Gastrocnemius medialis (tissue), 4 donors: ENCODE measurements at regions not wholly inside any gene's neighbourhood (a gene's known extent, or its start where the extent isn't known, plus 50 kb on each side); places are given as distances from the start of the nearest gene placed in this dataset.

Experiments used
- CTCF ChIP-seq, 5 experiments: fragments of 450-650 bp in 3 of 5; fragments of 200-600 bp in 2 of 5; sonication (generic) in 2 of 5; IDR thresholded peaks in 4 of 5; conservative IDR thresholded peaks in 1 of 5; 1 replicate in 4 of 5; 2 replicates in 1 of 5; pipeline ENCODE4 v1.5.1; 2016 to 2019; ENCODE audit warnings: antibody characterized with exemption in 5 of 5, mild to moderate bottlenecking in 3 of 5, moderate library complexity in 3 of 5
- POLR2A ChIP-seq, 2 donors: fragments of 450-650 bp; IDR thresholded peaks; one replicate each; pipeline ENCODE4 v1.6.1; 2017; ENCODE audit warnings: antibody characterized with exemption in 2 of 2, mild to moderate bottlenecking in 2 of 2, moderate library complexity in 2 of 2

GRCh38 chr2:132279930-132280615 lies 118.3 kb upstream of the ANKRD30BL start:
- TF ChIP-seq CTCF (IDR thresholded peaks at IDR 0.05 in 4 of 5, conservative IDR thresholded peaks at IDR 0.05 in 1 of 5) (no peak), POLR2A (IDR thresholded peaks at IDR 0.05) (no peak)
